NCI-H187 treated with DMSO at 0.1 percent for 48 hours (cell line): ENCODE measurements at regions not wholly inside any gene's neighbourhood (a gene's known extent, or its start where the extent isn't known, plus 50 kb on each side); places are given as distances from the start of the nearest gene placed in this dataset.
"Not testable (repeated sequence)": the region's sequence is repeated elsewhere in the genome, so short reads cannot be mapped to it uniquely, and the experiment has no call there.

ENCODE experiments used
- DNase-seq: peaks from one replicate; lab custom pipeline; 2025; lab: John Stamatoyannopoulos, UW

- DNase-seq = no peak
Measured at GRCh38 chr16:22653876-22654275, 143.2 kb downstream of the NPIPB5 start.

GRCh38 chr16:22656573-22656972 lies 145.9 kb downstream of the NPIPB5 start:
- not testable (repeated sequence) for DNase-seq

GRCh38 chr16:22659933-22660332 lies 149.2 kb downstream of the NPIPB5 start:
- DNase-seq = no peak

GRCh38 chr16:22660441-22661160 lies 149.9 kb downstream of the NPIPB5 start:
- no peak for DNase-seq

GRCh38 chr16:22661161-22661647 lies 150.5 kb downstream of the NPIPB5 start:
- no peak for DNase-seq

- DNase-seq = not testable (repeated sequence)
Measured at GRCh38 chr16:22662958-22663357, 151.0 kb upstream of the HS3ST2 start.

GRCh38 chr16:22663389-22664064 lies 150.4 kb upstream of the HS3ST2 start:
- no peak for DNase-seq

- no peak for DNase-seq
Measured at GRCh38 chr16:22664132-22664531, 149.8 kb upstream of the HS3ST2 start.

- no peak for DNase-seq
Measured at GRCh38 chr16:22664561-22664997, 149.4 kb upstream of the HS3ST2 start.

- DNase-seq = no peak
Measured at GRCh38 chr16:22665048-22665797, 148.7 kb upstream of the HS3ST2 start.

- no peak for DNase-seq
Measured at GRCh38 chr16:22665803-22666202, 148.2 kb upstream of the HS3ST2 start.

GRCh38 chr16:22668318-22668717 lies 145.6 kb upstream of the HS3ST2 start:
- DNase-seq = no peak

- no peak for DNase-seq
Measured at GRCh38 chr16:22670044-22670536, 143.9 kb upstream of the HS3ST2 start.

GRCh38 chr16:22670551-22671041 lies 143.4 kb upstream of the HS3ST2 start:
- DNase-seq = no peak

GRCh38 chr16:22671301-22672076 lies 142.5 kb upstream of the HS3ST2 start:
- DNase-seq = no peak

GRCh38 chr16:22672830-22673210 lies 141.1 kb upstream of the HS3ST2 start:
- no peak for DNase-seq

GRCh38 chr16:22673421-22673831 lies 140.5 kb upstream of the HS3ST2 start:
- DNase-seq = no peak

- DNase-seq = no peak
Measured at GRCh38 chr16:22674832-22675191, 139.2 kb upstream of the HS3ST2 start.

- DNase-seq = no peak
Measured at GRCh38 chr16:22675745-22676540, 138.0 kb upstream of the HS3ST2 start.

GRCh38 chr16:22677024-22677830 lies 136.7 kb upstream of the HS3ST2 start:
- no peak for DNase-seq
